HG03457 (cell line): ENCODE measurements at regions not wholly inside any gene's neighbourhood (a gene's known extent, or its start where the extent isn't known, plus 50 kb on each side); places are given as distances from the start of the nearest gene placed in this dataset.

Experiments used
- ATAC-seq: cut with Tn5 transposase; IDR thresholded peaks from one replicate; pipeline ENCODE4 v1.9.1; 2021; ENCODE audit warnings: moderate number of reproducible peaks; ENCODE audit not compliant: unreplicated experiment

GRCh38 chr13:80437231-80437630 is 96.3 kb upstream of the SPRY2 start:
- ATAC-seq: no peak

GRCh38 chr13:80436571-80437169 is 95.7 kb upstream of the SPRY2 start:
- no peak for ATAC-seq

- no peak for ATAC-seq
Observed at GRCh38 chr13:80430561-80430960, 89.6 kb upstream of the SPRY2 start.

GRCh38 chr13:80428349-80429096 is 87.6 kb upstream of the SPRY2 start:
- ATAC-seq: no peak

- no peak for ATAC-seq
Observed at GRCh38 chr13:80419416-80419815, 78.5 kb upstream of the SPRY2 start.

- no peak for ATAC-seq
Observed at GRCh38 chr13:80413611-80414010, 72.7 kb upstream of the SPRY2 start.

GRCh38 chr13:80408270-80408669 is 67.3 kb upstream of the SPRY2 start:
- ATAC-seq: no peak

- ATAC-seq: no peak
Observed at GRCh38 chr13:80400865-80401426, 60.0 kb upstream of the SPRY2 start.

GRCh38 chr13:80400164-80400864 is 59.4 kb upstream of the SPRY2 start:
- no peak for ATAC-seq

- ATAC-seq: no peak
Observed at GRCh38 chr13:80399340-80400163, 58.6 kb upstream of the SPRY2 start.
